Stimulated activated CD4-positive, alpha-beta T cell treated with anti-CD3 and anti-CD28 coated beads, Interleukin-15, amount 100 ng/mL, for 24 hours (primary cell): ENCODE measurements at regions not wholly inside any gene's neighbourhood (a gene's known extent, or its start where the extent isn't known, plus 50 kb on each side); places are given as distances from the start of the nearest gene placed in this dataset.

Experiments used
- DNase-seq: peaks from one replicate; pipeline ENCODE4 v3.0.0-alpha.2; 2020

DNA sequence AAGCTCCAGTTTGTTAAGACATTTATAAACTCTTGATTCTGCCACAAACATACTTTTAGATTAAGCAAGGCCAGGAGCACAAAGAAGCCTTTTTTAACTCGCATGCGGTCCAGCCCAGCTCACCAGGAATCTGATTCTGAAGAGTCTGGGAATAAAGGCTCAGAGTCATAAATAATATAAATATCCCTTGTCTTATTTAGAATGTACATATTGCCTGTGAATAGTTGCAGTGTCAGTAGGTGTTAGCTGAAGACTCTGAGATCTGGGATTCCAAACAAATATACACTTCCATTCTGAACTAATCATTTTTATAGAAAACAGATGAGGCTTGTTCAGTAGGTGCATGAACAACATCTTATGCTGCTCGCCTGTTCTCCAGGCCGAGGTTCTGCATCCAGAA is 59.1 kb upstream of the ELAC2 start:
- no peak for DNase-seq

DNA sequence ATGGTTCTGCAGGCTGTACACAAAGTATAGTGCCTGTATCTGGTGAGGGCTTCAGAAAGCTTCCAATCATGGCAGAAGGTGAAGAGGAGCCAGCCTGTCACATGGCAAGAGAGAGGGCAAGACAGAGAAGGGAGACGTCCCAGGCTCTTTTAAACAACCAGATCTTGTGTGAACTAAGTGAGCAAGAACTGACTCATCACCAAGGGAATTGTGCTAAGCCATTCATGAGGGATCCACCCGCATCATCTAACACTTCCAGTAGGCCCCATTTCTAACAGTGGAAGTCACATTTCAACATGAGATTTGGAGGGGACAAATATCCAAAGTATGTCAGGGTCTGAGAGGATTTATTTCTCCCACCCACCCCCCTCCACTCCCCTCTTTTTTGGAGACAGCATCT is 56.2 kb upstream of the ELAC2 start:
- DNase-seq = no peak

DNA sequence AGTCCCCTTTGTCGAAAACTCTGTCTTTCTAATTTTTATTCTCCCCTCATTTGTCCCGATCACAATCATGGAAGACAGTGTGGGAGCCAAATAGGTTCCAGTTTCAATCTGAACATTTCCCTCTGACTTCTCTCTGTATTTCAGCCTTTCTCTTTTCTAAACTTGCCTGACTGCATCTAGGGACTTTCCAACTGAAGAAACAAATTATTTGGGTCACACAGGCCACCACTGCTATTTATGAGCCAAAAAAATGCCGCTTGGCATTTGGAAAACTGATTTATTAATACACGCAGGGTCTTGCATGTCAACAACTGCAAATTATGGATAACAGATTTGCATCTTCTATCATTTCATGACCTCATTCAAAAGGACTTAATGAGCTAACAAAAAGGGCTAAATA is 55.2 kb upstream of the ELAC2 start:
- no peak for DNase-seq

DNA sequence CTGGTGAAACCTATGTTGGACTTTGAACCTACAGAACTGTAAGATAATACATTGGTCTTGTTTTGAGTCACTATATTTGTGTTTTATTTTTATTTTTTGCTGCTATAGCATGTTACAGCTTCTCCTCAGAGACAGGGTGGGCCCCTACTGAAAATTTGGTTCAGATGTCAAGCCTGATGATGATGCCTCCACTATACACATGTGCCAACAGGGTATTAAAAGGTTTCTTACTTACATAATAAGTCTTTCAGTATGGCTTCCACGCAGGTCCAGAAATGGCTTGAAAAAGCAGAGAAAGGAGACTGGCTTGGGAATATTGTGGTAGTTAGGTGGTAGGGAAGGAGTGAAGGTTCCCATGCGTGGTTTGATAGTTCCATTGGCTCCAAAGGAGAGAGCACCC is 52.9 kb upstream of the ELAC2 start:
- no peak for DNase-seq

DNA sequence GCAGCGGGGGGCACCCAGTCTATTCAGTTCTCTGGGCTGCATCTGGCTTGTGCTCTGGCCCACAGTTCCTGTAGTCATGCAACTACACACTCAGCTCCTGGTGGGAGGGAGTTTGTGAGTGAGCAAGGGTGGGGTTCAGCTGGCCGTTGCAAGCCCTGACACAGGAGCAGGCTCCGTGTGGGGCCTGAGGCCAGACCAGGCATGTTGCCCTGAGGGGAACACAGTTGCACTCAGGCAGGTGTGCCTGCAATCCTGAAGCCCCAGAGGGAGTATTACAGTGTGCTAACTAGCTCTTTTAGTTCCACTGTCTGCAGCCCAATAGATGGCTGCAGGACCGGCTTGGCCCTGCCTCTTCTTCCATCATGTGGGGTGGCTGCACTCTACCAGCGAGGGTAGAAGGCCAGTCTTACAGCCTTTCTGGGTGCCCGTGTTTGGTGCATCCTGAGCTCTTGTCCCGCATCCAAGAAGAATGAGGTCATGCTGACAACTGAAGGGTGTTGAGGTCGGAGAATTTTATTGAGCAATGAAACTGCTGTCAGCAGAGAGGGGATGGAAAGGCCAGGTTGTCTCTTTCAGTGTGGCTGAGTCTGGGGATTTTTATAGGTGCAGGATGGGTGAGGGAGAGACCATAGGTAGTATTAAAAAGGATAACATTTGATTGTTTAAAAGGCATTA is 49.9 kb upstream of the ELAC2 start:
- no peak for DNase-seq
